PC-3 (cell line): ENCODE measurements at regions not wholly inside any gene's neighbourhood (a gene's known extent, or its start where the extent isn't known, plus 50 kb on each side); places are given as distances from the start of the nearest gene placed in this dataset.

ENCODE experiments used
- EZH2 ChIP-seq: fragments of 300-600 bp; sonication (generic); IDR thresholded peaks from one replicate; pipeline ENCODE4 v1.6.1; 2017; ENCODE audit warnings: antibody characterized with exemption, mild to moderate bottlenecking, low read length; ENCODE audit not compliant: unreplicated experiment
- TF ChIP-seq, protein P1 (sequence below): fragments of 300-600 bp; sonication (generic); conservative IDR thresholded peaks from 2 replicates; pipeline ENCODE4 v1.5.1; 2017; ENCODE audit warnings: antibody characterized with exemption, low read depth, mild to moderate bottlenecking, low read length

DNA sequence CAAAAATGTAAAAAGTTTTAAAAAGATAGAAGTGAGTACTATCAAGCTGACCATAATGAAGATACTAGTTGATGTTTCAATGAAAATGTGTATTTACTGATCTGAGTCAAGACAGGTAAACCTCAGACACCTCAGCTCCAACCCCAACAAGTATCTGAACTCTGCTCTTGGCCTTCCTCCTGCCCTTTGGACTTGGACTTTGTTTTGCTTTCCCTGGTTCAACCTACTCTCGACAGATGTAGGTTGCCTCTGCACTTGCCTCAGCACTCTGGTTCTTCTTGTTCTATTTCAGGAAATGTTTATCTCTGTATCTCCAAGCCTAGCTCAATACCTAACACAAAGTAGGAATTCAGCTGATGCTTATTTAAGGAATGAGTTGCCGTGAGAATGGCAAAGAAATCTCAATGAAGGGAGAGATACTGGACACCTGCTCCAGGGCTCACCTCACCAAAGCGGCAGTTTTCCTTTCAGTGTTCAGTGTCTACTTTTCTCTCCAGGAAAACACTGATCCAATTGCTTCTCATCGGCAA lies 248.8 kb upstream of the CTAGE1 start:
- no peak for TF ChIP-seq EZH2
- TF ChIP-seq, protein P1, sequence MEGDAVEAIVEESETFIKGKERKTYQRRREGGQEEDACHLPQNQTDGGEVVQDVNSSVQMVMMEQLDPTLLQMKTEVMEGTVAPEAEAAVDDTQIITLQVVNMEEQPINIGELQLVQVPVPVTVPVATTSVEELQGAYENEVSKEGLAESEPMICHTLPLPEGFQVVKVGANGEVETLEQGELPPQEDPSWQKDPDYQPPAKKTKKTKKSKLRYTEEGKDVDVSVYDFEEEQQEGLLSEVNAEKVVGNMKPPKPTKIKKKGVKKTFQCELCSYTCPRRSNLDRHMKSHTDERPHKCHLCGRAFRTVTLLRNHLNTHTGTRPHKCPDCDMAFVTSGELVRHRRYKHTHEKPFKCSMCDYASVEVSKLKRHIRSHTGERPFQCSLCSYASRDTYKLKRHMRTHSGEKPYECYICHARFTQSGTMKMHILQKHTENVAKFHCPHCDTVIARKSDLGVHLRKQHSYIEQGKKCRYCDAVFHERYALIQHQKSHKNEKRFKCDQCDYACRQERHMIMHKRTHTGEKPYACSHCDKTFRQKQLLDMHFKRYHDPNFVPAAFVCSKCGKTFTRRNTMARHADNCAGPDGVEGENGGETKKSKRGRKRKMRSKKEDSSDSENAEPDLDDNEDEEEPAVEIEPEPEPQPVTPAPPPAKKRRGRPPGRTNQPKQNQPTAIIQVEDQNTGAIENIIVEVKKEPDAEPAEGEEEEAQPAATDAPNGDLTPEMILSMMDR = no peak
